Suppressor macrophage (primary cell): ENCODE measurements at regions not wholly inside any gene's neighbourhood (a gene's known extent, or its start where the extent isn't known, plus 50 kb on each side); places are given as distances from the start of the nearest gene placed in this dataset.
"Not testable (repeated sequence)": the region's sequence is repeated elsewhere in the genome, so short reads cannot be mapped to it uniquely, and the experiment has no call there.

ENCODE experiments used
- DNase-seq, 4 experiments: peaks; one replicate each; pipeline ENCODE4 v3.0.0-alpha.2; 2020 to 2022

- no peak for DNase-seq
These were observed 354.6 kb downstream of the SFMBT2 start for GRCh38 chr10:7056216-7056615.

- no peak for DNase-seq
These were observed 355.9 kb downstream of the SFMBT2 start for GRCh38 chr10:7054915-7055314.

- no peak for DNase-seq
These were observed 357.6 kb downstream of the SFMBT2 start for GRCh38 chr10:7053195-7053594.

GRCh38 chr10:7050024-7050423, 360.8 kb downstream of the SFMBT2 start:
- DNase-seq = not testable (repeated sequence)

- DNase-seq = no peak
These were observed 362.8 kb downstream of the SFMBT2 start for GRCh38 chr10:7048061-7048460.

GRCh38 chr10:7046615-7047014, 364.2 kb downstream of the SFMBT2 start:
- peak in 1 of 4 experiments; percentile 19 for DNase-seq

GRCh38 chr10:7045891-7046599, 364.8 kb downstream of the SFMBT2 start:
- DNase-seq = peak; percentile 76 to 94 (median 87)

- DNase-seq = no peak
These were observed 367.7 kb downstream of the SFMBT2 start for GRCh38 chr10:7043055-7043653.

- no peak for DNase-seq
These were observed 368.3 kb downstream of the SFMBT2 start for GRCh38 chr10:7042419-7043054.

- DNase-seq = no peak
These were observed 368.8 kb downstream of the SFMBT2 start for GRCh38 chr10:7042000-7042399.

GRCh38 chr10:7040681-7041080, 370.2 kb downstream of the SFMBT2 start:
- no peak for DNase-seq

- DNase-seq = no peak
These were observed 371.0 kb downstream of the SFMBT2 start for GRCh38 chr10:7039859-7040258.

GRCh38 chr10:7038416-7038815, 372.4 kb downstream of the SFMBT2 start:
- DNase-seq = peak in 3 of 4 experiments; percentile 19 to 27 (median 20)

- not testable (repeated sequence) for DNase-seq
These were observed 373.4 kb downstream of the SFMBT2 start for GRCh38 chr10:7037434-7037833.

GRCh38 chr10:7036951-7037350, 373.9 kb downstream of the SFMBT2 start:
- DNase-seq = peak in 3 of 4 experiments; percentile 42 to 62 (median 59)

- DNase-seq = no peak
These were observed 375.6 kb downstream of the SFMBT2 start for GRCh38 chr10:7035126-7035761.

GRCh38 chr10:7033031-7033430, 377.8 kb downstream of the SFMBT2 start:
- no peak for DNase-seq

- DNase-seq = no peak
These were observed 380.5 kb downstream of the SFMBT2 start for GRCh38 chr10:7030134-7030855.

GRCh38 chr10:7029672-7030071, 381.2 kb downstream of the SFMBT2 start:
- no peak for DNase-seq

GRCh38 chr10:7028809-7029166, 382.0 kb downstream of the SFMBT2 start:
- DNase-seq = no peak

- DNase-seq = peak; percentile 44 to 77 (median 62)
These were observed 382.7 kb downstream of the SFMBT2 start for GRCh38 chr10:7027913-7028808.
